Hepatocyte (in vitro differentiated cells): ENCODE measurements at regions not wholly inside any gene's neighbourhood (a gene's known extent, or its start where the extent isn't known, plus 50 kb on each side); places are given as distances from the start of the nearest gene placed in this dataset.

Experiments used
- DNase-seq: peaks from one replicate; pipeline ENCODE4 v3.0.0-alpha.2; 2016; ENCODE audit warnings: low spot score
- H2AFZ ChIP-seq: fragments of 200-600 bp; sonication (generic); 2 replicates; pipeline ENCODE4 v1.6.0; 2016; ENCODE audit warnings: antibody characterized with exemption, mild to moderate bottlenecking
- H3K27ac ChIP-seq: fragments of 200-600 bp; sonication (generic); 2 replicates; pipeline ENCODE4 v1.5.1; 2016; ENCODE audit warnings: mild to moderate bottlenecking
- H3K27me3 ChIP-seq: fragments of 200-600 bp; sonication (generic); 2 replicates; pipeline ENCODE4 v1.6.1; 2016
- H3K36me3 ChIP-seq: fragments of 200-600 bp; sonication (generic); replicated peaks from 2 replicates; pipeline ENCODE4 v1.5.1; 2016; ENCODE audit warnings: low read depth; ENCODE audit not compliant: insufficient read depth
- H3K4me1 ChIP-seq: fragments of 200-600 bp; sonication (generic); 2 replicates; pipeline ENCODE4 v1.5.1; 2016; ENCODE audit warnings: mild to moderate bottlenecking, moderate library complexity; ENCODE audit not compliant: insufficient read depth
- H3K4me2 ChIP-seq: fragments of 200-600 bp; sonication (generic); 2 replicates; pipeline ENCODE4 v1.6.0; 2016
- H3K4me3 ChIP-seq: fragments of 200-600 bp; sonication (generic); 2 replicates; pipeline ENCODE4 v1.5.1; 2016; ENCODE audit warnings: mild to moderate bottlenecking
- H3K79me2 ChIP-seq: fragments of 200-600 bp; sonication (generic); 2 replicates; pipeline ENCODE4 v1.6.0; 2017; ENCODE audit warnings: mild to moderate bottlenecking
- H3K9me2 ChIP-seq: fragments of 200-600 bp; sonication (generic); replicated peaks from 2 replicates; pipeline ENCODE4 v1.6.0; 2017; ENCODE audit warnings: mild to moderate bottlenecking; ENCODE audit not compliant: insufficient read depth
- H3K9me3 ChIP-seq: fragments of 200-600 bp; sonication (generic); 2 replicates; pipeline ENCODE4 v1.5.1; 2016; ENCODE audit warnings: low read depth, mild to moderate bottlenecking
- H4K20me1 ChIP-seq: fragments of 200-600 bp; sonication (generic); 2 replicates; pipeline ENCODE4 v1.6.0; 2016; ENCODE audit warnings: mild to moderate bottlenecking; ENCODE audit not compliant: insufficient read depth, poor library complexity, severe bottlenecking
- CTCF ChIP-seq: fragments of 200-600 bp; sonication (generic); IDR thresholded peaks from 2 replicates; pipeline ENCODE4 v1.5.1; 2016; ENCODE audit warnings: antibody characterized with exemption, mild to moderate bottlenecking; ENCODE audit not compliant: poor library complexity
- EZH2 ChIP-seq: fragments of 200-600 bp; sonication (generic); IDR thresholded peaks from 2 replicates; pipeline ENCODE4 v1.6.1; 2016; ENCODE audit warnings: antibody characterized with exemption, mild to moderate bottlenecking, borderline replicate concordance
- EZH2phosphoT487 ChIP-seq: fragments of 200-600 bp; sonication (generic); IDR thresholded peaks from one replicate; pipeline ENCODE4 v1.6.1; 2018; ENCODE audit warnings: antibody characterized with exemption, mild to moderate bottlenecking, low read depth, moderate library complexity; ENCODE audit not compliant: unreplicated experiment, severe bottlenecking
- WGBS: methylation state at CpG from one replicate; pipeline ENCODE4 v1.1.6; 2016; ENCODE audit warnings: low lambda C conversion rate; ENCODE audit errors: missing lambda C conversion rate; 5-methylcytosine and 5-hydroxymethylcytosine counted together

- H3K4me1 ChIP-seq = no peaks in the 10 kb centered on the region
- H3K4me2 ChIP-seq = peak overlapping the region; percentile 75
- H3K9me3 ChIP-seq = no peaks in the 10 kb centered on the region
- no peaks in the 10 kb centered on the region for H3K36me3 ChIP-seq
- H2AFZ ChIP-seq = peak overlapping the region; percentile 90
- 26% methylated on average over 24 of the region's 24 CpGs for WGBS
- no peak for TF ChIP-seq EZH2phosphoT487
- peak; percentile 4 for TF ChIP-seq CTCF
- DNase-seq = peak; percentile 53
- H3K27ac ChIP-seq = peak overlapping the region; percentile 71
- H3K9me2 ChIP-seq = no peaks in the 10 kb centered on the region
- H3K4me3 ChIP-seq = peak overlapping the region; percentile 56
- H4K20me1 ChIP-seq = no peaks in the 10 kb centered on the region
- H3K79me2 ChIP-seq = no peaks in the 10 kb centered on the region
- H3K27me3 ChIP-seq = no peaks in the 10 kb centered on the region
These were observed 103.9 kb upstream of the DIAPH3 start for GRCh38 chr13:60267498-60268202.

GRCh38 chr13:60268203-60268555 lies 104.5 kb upstream of the DIAPH3 start:
- DNase-seq = no peak
- peak overlapping the region; percentile 71 for H3K27ac ChIP-seq
- H3K9me2 ChIP-seq = no peaks in the 10 kb centered on the region
- H3K27me3 ChIP-seq = no peaks in the 10 kb centered on the region
- H3K36me3 ChIP-seq = no peaks in the 10 kb centered on the region
- no peaks in the 10 kb centered on the region for H3K79me2 ChIP-seq
- H4K20me1 ChIP-seq = no peaks in the 10 kb centered on the region
- H3K4me2 ChIP-seq = peak overlapping the region; percentile 75
- WGBS = 26% methylated on average over 8 of the region's 8 CpGs
- H2AFZ ChIP-seq = peak overlapping the region; percentile 90
- no peaks in the 10 kb centered on the region for H3K9me3 ChIP-seq
- H3K4me1 ChIP-seq = no peaks in the 10 kb centered on the region
- H3K4me3 ChIP-seq = peak overlapping the region; percentile 56
- TF ChIP-seq EZH2 (no peak), CTCF (no peak), EZH2phosphoT487 (no peak)

GRCh38 chr13:60273971-60274527 lies 110.3 kb upstream of the DIAPH3 start:
- H3K4me3 ChIP-seq = no peak overlapping the region
- H4K20me1 ChIP-seq = no peaks in the 10 kb centered on the region
- no peak overlapping the region for H3K4me2 ChIP-seq
- H3K27ac ChIP-seq = no peak overlapping the region
- no peaks in the 10 kb centered on the region for H3K4me1 ChIP-seq
- H3K27me3 ChIP-seq = no peaks in the 10 kb centered on the region
- TF ChIP-seq EZH2phosphoT487 (no peak), EZH2 (no peak), CTCF (no peak)
- no peaks in the 10 kb centered on the region for H3K9me2 ChIP-seq
- DNase-seq = no peak
- H2AFZ ChIP-seq = no peak overlapping the region
- H3K36me3 ChIP-seq = no peaks in the 10 kb centered on the region
- no peaks in the 10 kb centered on the region for H3K79me2 ChIP-seq
- H3K9me3 ChIP-seq = no peaks in the 10 kb centered on the region
